WTC11 (cell line): ENCODE measurements at regions not wholly inside any gene's neighbourhood (a gene's known extent, or its start where the extent isn't known, plus 50 kb on each side); places are given as distances from the start of the nearest gene placed in this dataset.
A peak's percentile ranks its signal among the peaks of the same experiment; 100 is the strongest.

Experiments used
- ATAC-seq: fragments of 200-7000 bp; cut with Tn5 transposase; 2 replicates; pipeline ENCODE4 v1.10.0; 2021; ENCODE audit warnings: mild to moderate bottlenecking, moderate library complexity
- CTCF ChIA-PET: fragments of 300-600 bp; sonication (Branson Sonifier 250); formaldehyde crosslinking; loops from one replicate; lab custom pipeline; 2021; ENCODE audit warnings: antibody characterized with exemption; lab: Charles Lee
- POLR2A ChIA-PET: fragments of 350-600 bp; sonication (Branson Sonifier 250); formaldehyde crosslinking; loops from one replicate; lab custom pipeline; 2021; ENCODE audit warnings: antibody characterized with exemption; lab: Charles Lee
- DNase-seq: peaks from one replicate; pipeline ENCODE4 v3.0.0; 2021; ENCODE audit warnings: low spot score
- H3K27ac Mint-ChIP-seq: 2 replicates; pipeline ENCODE4 v1.8.0; 2021; ENCODE audit warnings: mixed read lengths
- H3K27me3 Mint-ChIP-seq: 2 replicates; pipeline ENCODE4 v1.8.0; 2021; ENCODE audit warnings: low read depth, mild to moderate bottlenecking, moderate library complexity, mixed read lengths
- H3K36me3 Mint-ChIP-seq: 2 replicates; pipeline ENCODE4 v1.8.0; 2021; ENCODE audit warnings: mixed read lengths
- H3K4me1 Mint-ChIP-seq: 2 replicates; pipeline ENCODE4 v1.8.0; 2022; ENCODE audit warnings: mixed read lengths
- H3K4me3 Mint-ChIP-seq: 2 replicates; pipeline ENCODE4 v1.8.0; 2021; ENCODE audit warnings: mild to moderate bottlenecking, moderate library complexity, mixed read lengths
- H3K9me3 Mint-ChIP-seq: 2 replicates; pipeline ENCODE4 v1.8.0; 2021; ENCODE audit warnings: mixed read lengths
- ATF1 ChIP-seq: sonication (generic); formaldehyde crosslinking; IDR thresholded peaks from 2 replicates; pipeline ENCODE4 v1.8.1; 2023; ENCODE audit warnings: mild to moderate bottlenecking, moderate library complexity, missing genetic modification reagents
- ELF4 ChIP-seq: sonication (generic); formaldehyde crosslinking; IDR thresholded peaks from 2 replicates; pipeline ENCODE4 v1.8.1; 2022; ENCODE audit warnings: low read depth, mild to moderate bottlenecking, moderate library complexity, missing genetic modification reagents
- ETV6 ChIP-seq: sonication (generic); formaldehyde crosslinking; IDR thresholded peaks from 2 replicates; pipeline ENCODE4 v1.8.1; 2022; ENCODE audit warnings: mild to moderate bottlenecking, missing genetic modification reagents
- GTF2I ChIP-seq: fragments of 250-450 bp; sonication (Bioruptor Pico); conservative IDR thresholded peaks from 2 replicates; pipeline ENCODE4 v1.4.0; 2021; ENCODE audit warnings: mild to moderate bottlenecking
- MYBL2 ChIP-seq: sonication (generic); formaldehyde crosslinking; IDR thresholded peaks from 2 replicates; pipeline ENCODE4 v1.8.1; 2023; ENCODE audit warnings: mild to moderate bottlenecking, moderate library complexity, missing genetic modification reagents
- NFYB ChIP-seq: sonication (generic); formaldehyde crosslinking; conservative IDR thresholded peaks from 2 replicates; pipeline ENCODE4 v1.8.0; 2022; ENCODE audit warnings: low read depth, missing genetic modification reagents
- OVOL2 ChIP-seq: fragments of 250-450 bp; sonication (Bioruptor Pico); IDR thresholded peaks from 2 replicates; pipeline ENCODE4 v1.9.0; 2021; ENCODE audit warnings: mild to moderate bottlenecking, borderline replicate concordance
- STAT6 ChIP-seq: sonication (generic); formaldehyde crosslinking; conservative IDR thresholded peaks from 2 replicates; pipeline ENCODE4 v1.8.1; 2023; ENCODE audit warnings: mild to moderate bottlenecking, low read depth, missing genetic modification reagents, moderate library complexity
- TEAD1 ChIP-seq: sonication (generic); formaldehyde crosslinking; IDR thresholded peaks from 2 replicates; pipeline ENCODE4 v1.8.0; 2022; ENCODE audit warnings: mild to moderate bottlenecking, missing genetic modification reagents
- ZNF121 ChIP-seq: sonication (generic); formaldehyde crosslinking; IDR thresholded peaks from 2 replicates; pipeline ENCODE4 v1.8.0; 2023; ENCODE audit warnings: missing genetic modification reagents
- ZNF232 ChIP-seq: sonication (generic); formaldehyde crosslinking; IDR thresholded peaks from 2 replicates; pipeline ENCODE4 v1.8.0; 2022; ENCODE audit warnings: mild to moderate bottlenecking, missing genetic modification reagents
- ZNF396 ChIP-seq: fragments of 250-450 bp; sonication (Bioruptor Pico); IDR thresholded peaks from 2 replicates; pipeline ENCODE4 v1.8.0; 2021; ENCODE audit warnings: mild to moderate bottlenecking, moderate library complexity, borderline replicate concordance
- ZNF416 ChIP-seq: fragments of 250-450 bp; sonication (Bioruptor Pico); IDR thresholded peaks from 2 replicates; pipeline ENCODE4 v1.9.0; 2021; ENCODE audit warnings: mild to moderate bottlenecking, inconsistent platforms
- ZNF425 ChIP-seq: fragments of 250-450 bp; sonication (Bioruptor Pico); conservative IDR thresholded peaks from 2 replicates; pipeline ENCODE4 v1.9.0; 2021; ENCODE audit warnings: mild to moderate bottlenecking
- TF ChIP-seq, protein P1 (sequence below): fragments of 250-450 bp; sonication (Bioruptor Pico); IDR thresholded peaks from 2 replicates; pipeline ENCODE4 v1.9.0; 2021; ENCODE audit warnings: mild to moderate bottlenecking
- TF ChIP-seq, protein P2 (sequence below): sonication (generic); formaldehyde crosslinking; IDR thresholded peaks from 2 replicates; pipeline ENCODE4 v1.8.1; 2023; ENCODE audit warnings: mild to moderate bottlenecking, missing genetic modification reagents, moderate library complexity
- TF ChIP-seq, protein P3 (sequence below): fragments of 250-450 bp; sonication (Bioruptor Pico); IDR thresholded peaks from 2 replicates; pipeline ENCODE4 v1.9.0; 2021; ENCODE audit warnings: mild to moderate bottlenecking
- TF ChIP-seq, protein P4 (sequence below): fragments of 250-450 bp; sonication (Bioruptor Pico); IDR thresholded peaks from 2 replicates; pipeline ENCODE4 v1.9.0; 2021; ENCODE audit warnings: mild to moderate bottlenecking, borderline replicate concordance
- TF ChIP-seq, protein P5 (sequence below): fragments of 200-600 bp; IDR thresholded peaks from 2 replicates; pipeline ENCODE4 v1.8.0; 2022; ENCODE audit warnings: antibody characterized with exemption

DNA sequence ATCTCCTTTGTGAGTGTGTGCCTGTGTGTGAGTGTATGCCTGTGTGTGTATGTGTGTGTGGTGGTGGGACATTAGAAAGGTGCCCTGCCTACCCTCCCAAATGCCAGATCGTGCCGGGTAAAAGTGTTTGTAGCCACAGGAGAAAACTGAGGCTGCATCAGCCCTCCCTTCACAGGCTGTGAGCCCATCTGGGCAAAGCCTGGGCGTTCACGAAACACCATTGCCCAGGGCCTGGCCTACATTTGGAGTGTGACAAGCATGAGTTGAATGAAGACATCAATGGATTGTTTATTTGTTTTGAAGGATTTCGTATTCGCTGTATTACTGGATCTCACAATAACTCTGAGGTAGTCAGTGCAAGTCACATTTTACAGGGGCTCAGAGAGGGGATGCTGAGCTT lies 270.8 kb downstream of the NSG2 start:
- CTCF ChIA-PET, result interaction anchor here (1.2 to 6.8 kb wide), 12 partner anchors 11 to 344 kb away, joined by 3 to 159 read pairs (median 6); partner anchors contain the start of gene NSG2
- no peak overlapping the region for H3K27ac Mint-ChIP-seq
- peaks cover 18% of the 10 kb centered on the region for H3K27me3 Mint-ChIP-seq
- H3K4me3 Mint-ChIP-seq, result no peak overlapping the region
- 0 out of 2 replicates have a peak, but pooled peaks cover 13% of the 10 kb centered on the region for H3K4me1 Mint-ChIP-seq
- TF ChIP-seq ZNF121 (CRISPR knock-in tag) (no peak), MYBL2 (CRISPR knock-in tag) (no peak), ZNF416 (CRISPR knock-in tag) (no peak), GTF2I (CRISPR knock-in tag) (no peak), ELF4 (no peak), OVOL2 (no peak), STAT6 (CRISPR knock-in tag) (no peak), NFYB (CRISPR knock-in tag) (no peak)
- TF ChIP-seq, protein P1, sequence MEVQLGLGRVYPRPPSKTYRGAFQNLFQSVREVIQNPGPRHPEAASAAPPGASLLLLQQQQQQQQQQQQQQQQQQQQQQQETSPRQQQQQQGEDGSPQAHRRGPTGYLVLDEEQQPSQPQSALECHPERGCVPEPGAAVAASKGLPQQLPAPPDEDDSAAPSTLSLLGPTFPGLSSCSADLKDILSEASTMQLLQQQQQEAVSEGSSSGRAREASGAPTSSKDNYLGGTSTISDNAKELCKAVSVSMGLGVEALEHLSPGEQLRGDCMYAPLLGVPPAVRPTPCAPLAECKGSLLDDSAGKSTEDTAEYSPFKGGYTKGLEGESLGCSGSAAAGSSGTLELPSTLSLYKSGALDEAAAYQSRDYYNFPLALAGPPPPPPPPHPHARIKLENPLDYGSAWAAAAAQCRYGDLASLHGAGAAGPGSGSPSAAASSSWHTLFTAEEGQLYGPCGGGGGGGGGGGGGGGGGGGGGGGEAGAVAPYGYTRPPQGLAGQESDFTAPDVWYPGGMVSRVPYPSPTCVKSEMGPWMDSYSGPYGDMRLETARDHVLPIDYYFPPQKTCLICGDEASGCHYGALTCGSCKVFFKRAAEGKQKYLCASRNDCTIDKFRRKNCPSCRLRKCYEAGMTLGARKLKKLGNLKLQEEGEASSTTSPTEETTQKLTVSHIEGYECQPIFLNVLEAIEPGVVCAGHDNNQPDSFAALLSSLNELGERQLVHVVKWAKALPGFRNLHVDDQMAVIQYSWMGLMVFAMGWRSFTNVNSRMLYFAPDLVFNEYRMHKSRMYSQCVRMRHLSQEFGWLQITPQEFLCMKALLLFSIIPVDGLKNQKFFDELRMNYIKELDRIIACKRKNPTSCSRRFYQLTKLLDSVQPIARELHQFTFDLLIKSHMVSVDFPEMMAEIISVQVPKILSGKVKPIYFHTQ (CRISPR knock-in tag), result no peak
- TF ChIP-seq, protein P2, sequence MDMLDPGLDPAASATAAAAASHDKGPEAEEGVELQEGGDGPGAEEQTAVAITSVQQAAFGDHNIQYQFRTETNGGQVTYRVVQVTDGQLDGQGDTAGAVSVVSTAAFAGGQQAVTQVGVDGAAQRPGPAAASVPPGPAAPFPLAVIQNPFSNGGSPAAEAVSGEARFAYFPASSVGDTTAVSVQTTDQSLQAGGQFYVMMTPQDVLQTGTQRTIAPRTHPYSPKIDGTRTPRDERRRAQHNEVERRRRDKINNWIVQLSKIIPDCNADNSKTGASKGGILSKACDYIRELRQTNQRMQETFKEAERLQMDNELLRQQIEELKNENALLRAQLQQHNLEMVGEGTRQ (CRISPR knock-in tag), result no peak
- TF ChIP-seq, protein P3, sequence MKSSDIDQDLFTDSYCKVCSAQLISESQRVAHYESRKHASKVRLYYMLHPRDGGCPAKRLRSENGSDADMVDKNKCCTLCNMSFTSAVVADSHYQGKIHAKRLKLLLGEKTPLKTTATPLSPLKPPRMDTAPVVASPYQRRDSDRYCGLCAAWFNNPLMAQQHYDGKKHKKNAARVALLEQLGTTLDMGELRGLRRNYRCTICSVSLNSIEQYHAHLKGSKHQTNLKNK, result no peak
- no peak for ATAC-seq
- H3K36me3 Mint-ChIP-seq, result no peaks in the 10 kb centered on the region
- no peak for DNase-seq
- POLR2A ChIA-PET, result no interaction called here
- no peaks in the 10 kb centered on the region for H3K9me3 Mint-ChIP-seq

DNA sequence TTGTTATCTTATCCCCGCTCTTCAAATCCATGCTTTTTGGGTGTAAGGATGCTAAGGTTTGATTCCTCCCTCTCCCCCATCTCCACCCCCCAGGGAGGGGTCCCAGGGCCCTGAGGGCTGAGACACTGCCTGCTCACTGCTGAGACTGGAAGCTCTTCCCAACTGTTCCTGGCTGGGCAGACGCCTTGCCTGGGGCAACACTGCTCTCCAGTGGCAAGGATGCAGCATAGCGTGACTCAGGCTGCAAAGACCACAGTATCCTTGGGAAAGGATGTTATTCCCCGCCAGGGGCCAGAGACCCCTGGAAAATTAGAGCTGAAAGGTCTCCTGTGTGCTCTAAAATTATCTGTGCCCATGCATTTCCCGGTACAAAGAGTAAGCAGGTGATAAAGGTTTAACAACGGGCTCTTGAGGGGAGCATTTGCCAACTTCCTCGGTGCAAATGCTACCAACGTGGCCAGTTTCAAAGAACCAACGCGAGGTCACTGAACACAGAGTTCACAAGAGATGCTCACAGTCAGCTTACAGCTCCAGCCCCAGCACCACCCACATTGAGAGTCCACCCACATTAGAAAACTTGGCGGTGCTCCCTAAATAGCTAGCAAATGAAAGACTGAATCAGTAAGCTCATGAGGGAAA lies 271.9 kb downstream of the NSG2 start:
- ATAC-seq (peak; percentile 97), DNase-seq (peak; percentile 76)
- peaks cover 22% of the 10 kb centered on the region for H3K27me3 Mint-ChIP-seq
- CTCF ChIA-PET, result interaction anchor here (0.6 to 6.8 kb wide), 64 partner anchors 10 to 1023 kb away, joined by 3 to 159 read pairs (median 5); partner anchors contain the start of genes BOD1 and NSG2
- 0 out of 2 replicates have a peak, but pooled peaks cover 13% of the 10 kb centered on the region for H3K4me1 Mint-ChIP-seq
- H3K27ac Mint-ChIP-seq, result no peak overlapping the region
- POLR2A ChIA-PET, result interaction anchor here (0.6 to 0.7 kb wide), 2 partner anchors 173 to 689 kb away, joined by 3 read pairs; no protein-coding TSS in a partner anchor
- H3K4me3 Mint-ChIP-seq, result no peak overlapping the region
- H3K36me3 Mint-ChIP-seq, result no peaks in the 10 kb centered on the region
- no peaks in the 10 kb centered on the region for H3K9me3 Mint-ChIP-seq
- TF ChIP-seq ETV6 (CRISPR knock-in tag), result 0 out of 2 replicates have a peak, but pooled peaks have one; percentile 33
- TF ChIP-seq ZNF396 (CRISPR knock-in tag), result no peak
- TF ChIP-seq, protein P4, sequence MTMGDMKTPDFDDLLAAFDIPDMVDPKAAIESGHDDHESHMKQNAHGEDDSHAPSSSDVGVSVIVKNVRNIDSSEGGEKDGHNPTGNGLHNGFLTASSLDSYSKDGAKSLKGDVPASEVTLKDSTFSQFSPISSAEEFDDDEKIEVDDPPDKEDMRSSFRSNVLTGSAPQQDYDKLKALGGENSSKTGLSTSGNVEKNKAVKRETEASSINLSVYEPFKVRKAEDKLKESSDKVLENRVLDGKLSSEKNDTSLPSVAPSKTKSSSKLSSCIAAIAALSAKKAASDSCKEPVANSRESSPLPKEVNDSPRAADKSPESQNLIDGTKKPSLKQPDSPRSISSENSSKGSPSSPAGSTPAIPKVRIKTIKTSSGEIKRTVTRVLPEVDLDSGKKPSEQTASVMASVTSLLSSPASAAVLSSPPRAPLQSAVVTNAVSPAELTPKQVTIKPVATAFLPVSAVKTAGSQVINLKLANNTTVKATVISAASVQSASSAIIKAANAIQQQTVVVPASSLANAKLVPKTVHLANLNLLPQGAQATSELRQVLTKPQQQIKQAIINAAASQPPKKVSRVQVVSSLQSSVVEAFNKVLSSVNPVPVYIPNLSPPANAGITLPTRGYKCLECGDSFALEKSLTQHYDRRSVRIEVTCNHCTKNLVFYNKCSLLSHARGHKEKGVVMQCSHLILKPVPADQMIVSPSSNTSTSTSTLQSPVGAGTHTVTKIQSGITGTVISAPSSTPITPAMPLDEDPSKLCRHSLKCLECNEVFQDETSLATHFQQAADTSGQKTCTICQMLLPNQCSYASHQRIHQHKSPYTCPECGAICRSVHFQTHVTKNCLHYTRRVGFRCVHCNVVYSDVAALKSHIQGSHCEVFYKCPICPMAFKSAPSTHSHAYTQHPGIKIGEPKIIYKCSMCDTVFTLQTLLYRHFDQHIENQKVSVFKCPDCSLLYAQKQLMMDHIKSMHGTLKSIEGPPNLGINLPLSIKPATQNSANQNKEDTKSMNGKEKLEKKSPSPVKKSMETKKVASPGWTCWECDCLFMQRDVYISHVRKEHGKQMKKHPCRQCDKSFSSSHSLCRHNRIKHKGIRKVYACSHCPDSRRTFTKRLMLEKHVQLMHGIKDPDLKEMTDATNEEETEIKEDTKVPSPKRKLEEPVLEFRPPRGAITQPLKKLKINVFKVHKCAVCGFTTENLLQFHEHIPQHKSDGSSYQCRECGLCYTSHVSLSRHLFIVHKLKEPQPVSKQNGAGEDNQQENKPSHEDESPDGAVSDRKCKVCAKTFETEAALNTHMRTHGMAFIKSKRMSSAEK, result no peak
- 0 out of 2 replicates have a peak, but pooled peaks have one; percentile 49 for TF ChIP-seq TEAD1 (CRISPR knock-in tag)
- no peak for TF ChIP-seq ZNF232 (CRISPR knock-in tag)
- TF ChIP-seq ATF1 (CRISPR knock-in tag), result no peak
- TF ChIP-seq, protein P5, sequence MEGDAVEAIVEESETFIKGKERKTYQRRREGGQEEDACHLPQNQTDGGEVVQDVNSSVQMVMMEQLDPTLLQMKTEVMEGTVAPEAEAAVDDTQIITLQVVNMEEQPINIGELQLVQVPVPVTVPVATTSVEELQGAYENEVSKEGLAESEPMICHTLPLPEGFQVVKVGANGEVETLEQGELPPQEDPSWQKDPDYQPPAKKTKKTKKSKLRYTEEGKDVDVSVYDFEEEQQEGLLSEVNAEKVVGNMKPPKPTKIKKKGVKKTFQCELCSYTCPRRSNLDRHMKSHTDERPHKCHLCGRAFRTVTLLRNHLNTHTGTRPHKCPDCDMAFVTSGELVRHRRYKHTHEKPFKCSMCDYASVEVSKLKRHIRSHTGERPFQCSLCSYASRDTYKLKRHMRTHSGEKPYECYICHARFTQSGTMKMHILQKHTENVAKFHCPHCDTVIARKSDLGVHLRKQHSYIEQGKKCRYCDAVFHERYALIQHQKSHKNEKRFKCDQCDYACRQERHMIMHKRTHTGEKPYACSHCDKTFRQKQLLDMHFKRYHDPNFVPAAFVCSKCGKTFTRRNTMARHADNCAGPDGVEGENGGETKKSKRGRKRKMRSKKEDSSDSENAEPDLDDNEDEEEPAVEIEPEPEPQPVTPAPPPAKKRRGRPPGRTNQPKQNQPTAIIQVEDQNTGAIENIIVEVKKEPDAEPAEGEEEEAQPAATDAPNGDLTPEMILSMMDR, result peak; percentile 76
- no peak for TF ChIP-seq ZNF425
- no peak for TF ChIP-seq NFYB (CRISPR knock-in tag)
